ENCODE measurements at regions not wholly inside any gene's neighbourhood (a gene's known extent, or its start where the extent isn't known, plus 50 kb on each side); places are given as distances from the start of the nearest gene placed in this dataset.

DNA sequence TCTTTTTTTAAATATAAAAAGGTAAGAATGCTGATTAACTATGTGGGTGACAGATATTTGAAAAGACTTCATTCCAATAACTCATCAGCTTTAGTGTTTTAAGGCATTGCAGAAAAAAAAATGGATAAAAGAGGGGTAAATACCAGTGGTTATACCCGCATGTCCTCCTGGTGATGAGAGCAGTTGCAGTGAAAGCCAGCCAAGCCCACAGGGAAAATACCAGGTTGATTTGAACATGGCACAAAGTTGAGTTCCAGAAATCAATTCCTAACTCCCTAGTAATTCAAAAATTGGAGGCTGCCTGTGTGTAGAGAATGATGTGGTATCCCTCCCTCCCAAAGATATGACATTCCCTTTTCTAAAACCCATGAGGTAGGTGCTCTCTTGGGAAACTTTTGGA, 453.2 kb upstream of the SOX9 start:
- no peak for FAIRE-seq
- Histone ChIP-seq H3K4me2 (ENCODE audit: control insufficient read depth, extremely low read depth, insufficient read depth, low read depth, low read length) (no peak overlapping the region), H3K27ac (ENCODE audit: control insufficient read depth, insufficient read depth, low read length) (no peak overlapping the region), H4K20me1 (ENCODE audit: control insufficient read depth, extremely low read depth, insufficient read depth, low read length) (no peaks in the 10 kb centered on the region), H3K4me1 (ENCODE audit: control insufficient read depth, extremely low read depth, insufficient read depth, low read length) (no peaks in the 10 kb centered on the region), H3K9ac (ENCODE audit: control insufficient read depth, extremely low read depth, insufficient read depth, low read length) (no peak overlapping the region), H2AFZ (ENCODE audit: control insufficient read depth, low read length) (no peak overlapping the region), H3K9me3 (ENCODE audit: control insufficient read depth, low read depth, low read length) (no peaks in the 10 kb centered on the region), H3K79me2 (ENCODE audit: control insufficient read depth, insufficient read depth, low read length) (no peaks in the 10 kb centered on the region), H3K9me1 (ENCODE audit: control insufficient read depth, extremely low read depth, insufficient read depth, low read length) (no peaks in the 10 kb centered on the region), H3K36me3 (ENCODE audit: control insufficient read depth in 2 of 2, extremely low read depth in 1 of 2, insufficient read depth in 2 of 2, low read length in 2 of 2) (no peaks in the 10 kb centered on the region), H3K27me3 (ENCODE audit: control insufficient read depth, extremely low read depth, insufficient read depth, low read length) (no peaks in the 10 kb centered on the region), H3K4me3 (ENCODE audit: control insufficient read depth in 2 of 3, extremely low read depth in 1 of 3, insufficient read depth in 2 of 3, low read depth in 1 of 3, low read length in 3 of 3) (no peak overlapping the region)
- TF ChIP-seq EZH2 (IDR thresholded peaks at IDR 0.05; ENCODE audit: low read length), result no peak
- TF ChIP-seq, protein P1, sequence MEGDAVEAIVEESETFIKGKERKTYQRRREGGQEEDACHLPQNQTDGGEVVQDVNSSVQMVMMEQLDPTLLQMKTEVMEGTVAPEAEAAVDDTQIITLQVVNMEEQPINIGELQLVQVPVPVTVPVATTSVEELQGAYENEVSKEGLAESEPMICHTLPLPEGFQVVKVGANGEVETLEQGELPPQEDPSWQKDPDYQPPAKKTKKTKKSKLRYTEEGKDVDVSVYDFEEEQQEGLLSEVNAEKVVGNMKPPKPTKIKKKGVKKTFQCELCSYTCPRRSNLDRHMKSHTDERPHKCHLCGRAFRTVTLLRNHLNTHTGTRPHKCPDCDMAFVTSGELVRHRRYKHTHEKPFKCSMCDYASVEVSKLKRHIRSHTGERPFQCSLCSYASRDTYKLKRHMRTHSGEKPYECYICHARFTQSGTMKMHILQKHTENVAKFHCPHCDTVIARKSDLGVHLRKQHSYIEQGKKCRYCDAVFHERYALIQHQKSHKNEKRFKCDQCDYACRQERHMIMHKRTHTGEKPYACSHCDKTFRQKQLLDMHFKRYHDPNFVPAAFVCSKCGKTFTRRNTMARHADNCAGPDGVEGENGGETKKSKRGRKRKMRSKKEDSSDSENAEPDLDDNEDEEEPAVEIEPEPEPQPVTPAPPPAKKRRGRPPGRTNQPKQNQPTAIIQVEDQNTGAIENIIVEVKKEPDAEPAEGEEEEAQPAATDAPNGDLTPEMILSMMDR (optimal IDR thresholded peaks at IDR 0.05 in 1 of 3, IDR thresholded peaks at IDR 0.05 in 1 of 3, conservative IDR thresholded peaks at IDR 0.05 in 1 of 3; ENCODE audit: extremely low read depth in 1 of 3, insufficient read depth in 2 of 3, low read length in 3 of 3), result no peak
- DNase-seq (ENCODE audit: low read depth, low spot score), result no peak
- dilution Hi-C loops (cut with MboI; ENCODE audit: extremely low pct_ligation_motif_present, low sequenced_read_pairs), result no loop called here

GRCh38 chr17:71668807-71669206, 452.0 kb upstream of the SOX9 start:
- H3K79me2 ChIP-seq (ENCODE audit: control insufficient read depth, insufficient read depth, low read length), result no peaks in the 10 kb centered on the region
- H3K9me3 ChIP-seq (ENCODE audit: control insufficient read depth, low read depth, low read length), result no peaks in the 10 kb centered on the region
- H3K27me3 ChIP-seq (ENCODE audit: control insufficient read depth, extremely low read depth, insufficient read depth, low read length), result no peaks in the 10 kb centered on the region
- FAIRE-seq (no peak), DNase-seq (ENCODE audit: low read depth, low spot score) (no peak)
- no peak overlapping the region for H2AFZ ChIP-seq (ENCODE audit: control insufficient read depth, low read length)
- H3K27ac ChIP-seq (ENCODE audit: control insufficient read depth, insufficient read depth, low read length), result no peak overlapping the region
- no peaks in the 10 kb centered on the region for H3K36me3 ChIP-seq (ENCODE audit: control insufficient read depth in 2 of 2, extremely low read depth in 1 of 2, insufficient read depth in 2 of 2, low read length in 2 of 2)
- no peak for TF ChIP-seq EZH2 (IDR thresholded peaks at IDR 0.05; ENCODE audit: low read length)
- TF ChIP-seq, protein P1 (optimal IDR thresholded peaks at IDR 0.05 in 1 of 3, IDR thresholded peaks at IDR 0.05 in 1 of 3, conservative IDR thresholded peaks at IDR 0.05 in 1 of 3; ENCODE audit: extremely low read depth in 1 of 3, insufficient read depth in 2 of 3, low read length in 3 of 3), result no peak
- no peak overlapping the region for H3K4me3 ChIP-seq (ENCODE audit: control insufficient read depth in 2 of 3, extremely low read depth in 1 of 3, insufficient read depth in 2 of 3, low read depth in 1 of 3, low read length in 3 of 3)
- no peak overlapping the region for H3K9ac ChIP-seq (ENCODE audit: control insufficient read depth, extremely low read depth, insufficient read depth, low read length)
- H3K4me2 ChIP-seq (ENCODE audit: control insufficient read depth, extremely low read depth, insufficient read depth, low read depth, low read length), result no peak overlapping the region
- no peaks in the 10 kb centered on the region for H3K9me1 ChIP-seq (ENCODE audit: control insufficient read depth, extremely low read depth, insufficient read depth, low read length)
- H4K20me1 ChIP-seq (ENCODE audit: control insufficient read depth, extremely low read depth, insufficient read depth, low read length), result no peaks in the 10 kb centered on the region
- dilution Hi-C loops (cut with MboI; ENCODE audit: extremely low pct_ligation_motif_present, low sequenced_read_pairs), result no loop called here
- no peaks in the 10 kb centered on the region for H3K4me1 ChIP-seq (ENCODE audit: control insufficient read depth, extremely low read depth, insufficient read depth, low read length)

Data from keratinocyte (primary cell).